22Rv1 (cell line): ENCODE measurements at regions not wholly inside any gene's neighbourhood (a gene's known extent, or its start where the extent isn't known, plus 50 kb on each side); places are given as distances from the start of the nearest gene placed in this dataset.

ENCODE experiments used
- CTCF ChIP-seq: fragments of 450-650 bp; IDR thresholded peaks from 2 replicates; pipeline ENCODE4 v1.5.1; 2017; ENCODE audit warnings: mild to moderate bottlenecking
- ZFX ChIP-seq: fragments of 450-650 bp; IDR thresholded peaks from 2 replicates; pipeline ENCODE4 v1.6.1; 2017; ENCODE audit warnings: antibody characterized with exemption, borderline replicate concordance

GRCh38 chr6:112881027-112881426, 533.9 kb downstream of the RFPL4B start:
- no peak for TF ChIP-seq CTCF
- no peak for TF ChIP-seq ZFX
